HEK293T (cell line): ENCODE measurements at regions not wholly inside any gene's neighbourhood (a gene's known extent, or its start where the extent isn't known, plus 50 kb on each side); places are given as distances from the start of the nearest gene placed in this dataset.

Source experiments
- BHLHE40 ChIP-seq: fragments of 450-650 bp; IDR thresholded peaks from 2 replicates; pipeline ENCODE4 v1.6.1; 2016; ENCODE audit warnings: mild to moderate bottlenecking, moderate library complexity, borderline replicate concordance
- FOXA1 ChIP-seq: fragments of 450-650 bp; IDR thresholded peaks from 2 replicates; pipeline ENCODE4 v1.6.1; 2016; ENCODE audit warnings: mild to moderate bottlenecking
- FOXM1 ChIP-seq: fragments of 450-650 bp; IDR thresholded peaks from 2 replicates; pipeline ENCODE4 v1.6.1; 2017; ENCODE audit warnings: mild to moderate bottlenecking, borderline replicate concordance
- HDGF ChIP-seq: fragments of 450-650 bp; IDR thresholded peaks from 2 replicates; pipeline ENCODE4 v1.6.1; 2017; ENCODE audit warnings: antibody characterized with exemption, borderline replicate concordance
- PKNOX1 ChIP-seq: fragments of 450-650 bp; IDR thresholded peaks from 2 replicates; pipeline ENCODE4 v1.6.1; 2016
- SP1 ChIP-seq: fragments of 450-650 bp; IDR thresholded peaks from 2 replicates; pipeline ENCODE4 v1.6.1; 2017

DNA sequence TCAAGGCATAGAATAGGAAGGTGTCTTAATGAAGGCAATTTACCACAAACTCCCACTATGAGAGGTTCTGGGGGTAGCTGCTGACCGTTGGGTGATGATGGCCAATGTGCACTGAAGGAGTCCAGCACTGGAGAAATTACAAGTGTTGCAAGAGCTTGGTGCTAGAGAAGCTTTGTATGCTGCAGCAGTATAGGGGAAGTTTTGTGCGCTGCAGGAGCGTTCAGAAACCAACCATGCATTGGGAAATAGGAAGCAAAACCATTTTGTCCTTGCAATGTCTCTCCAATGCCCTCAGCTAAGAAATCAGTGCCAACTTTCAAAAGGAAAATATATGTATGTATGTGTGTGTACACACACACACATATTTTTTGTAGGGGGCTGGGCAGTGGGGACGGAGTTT, 441.6 kb upstream of the NAALADL2 start:
- TF ChIP-seq HDGF, result no peak
- no peak for TF ChIP-seq SP1
- TF ChIP-seq BHLHE40, result no peak
- no peak for TF ChIP-seq PKNOX1
- TF ChIP-seq FOXM1, result no peak
- no peak for TF ChIP-seq FOXA1
